GM21515 (cell line): ENCODE measurements at regions not wholly inside any gene's neighbourhood (a gene's known extent, or its start where the extent isn't known, plus 50 kb on each side); places are given as distances from the start of the nearest gene placed in this dataset.
"Not testable (repeated sequence)": the region's sequence is repeated elsewhere in the genome, so short reads cannot be mapped to it uniquely, and the experiment has no call there.

ENCODE experiments used
- ATAC-seq: cut with Tn5 transposase; IDR thresholded peaks from one replicate; pipeline ENCODE4 v1.9.1; 2021; ENCODE audit not compliant: unreplicated experiment

DNA sequence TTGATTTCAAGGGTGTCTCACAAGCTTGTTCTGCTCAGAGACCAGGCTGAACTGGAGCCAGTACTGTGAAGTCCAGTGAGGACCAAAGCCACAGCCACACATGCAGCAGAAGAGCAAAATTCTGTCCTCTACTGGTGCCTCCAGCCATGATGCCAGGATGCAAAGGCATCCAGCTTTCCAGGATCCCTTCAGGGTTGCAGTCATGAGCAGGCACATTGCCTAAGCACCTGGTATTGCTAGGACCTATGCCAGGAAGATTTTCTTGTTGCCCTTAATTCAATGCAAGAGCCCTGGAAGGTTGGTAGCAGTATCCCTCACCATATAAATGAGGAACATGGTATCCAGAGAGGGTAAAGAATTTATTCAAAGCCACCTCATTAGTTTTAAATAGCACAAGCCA is 78.9 kb upstream of the CYRIA start:
- ATAC-seq, result no peak

DNA sequence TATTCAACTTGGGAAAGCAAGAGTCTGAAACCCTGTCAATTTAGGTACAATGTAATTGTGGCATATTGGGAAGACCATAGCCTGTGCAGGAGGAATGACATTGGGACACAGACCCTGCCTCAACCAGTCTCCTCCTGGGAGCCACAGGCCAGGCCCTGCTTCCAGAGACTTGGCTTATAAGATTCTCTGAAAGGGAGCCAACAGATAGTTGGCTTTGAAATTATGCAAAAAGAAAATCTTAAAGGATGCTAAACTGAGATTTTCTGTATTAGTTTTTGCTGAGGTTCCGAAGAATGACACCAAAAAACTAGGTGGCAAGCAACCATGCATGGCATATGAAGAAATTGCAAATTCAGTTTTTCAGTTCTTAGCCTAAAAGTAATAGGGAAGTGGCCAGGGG is 76.4 kb upstream of the CYRIA start:
- ATAC-seq, result no peak

DNA sequence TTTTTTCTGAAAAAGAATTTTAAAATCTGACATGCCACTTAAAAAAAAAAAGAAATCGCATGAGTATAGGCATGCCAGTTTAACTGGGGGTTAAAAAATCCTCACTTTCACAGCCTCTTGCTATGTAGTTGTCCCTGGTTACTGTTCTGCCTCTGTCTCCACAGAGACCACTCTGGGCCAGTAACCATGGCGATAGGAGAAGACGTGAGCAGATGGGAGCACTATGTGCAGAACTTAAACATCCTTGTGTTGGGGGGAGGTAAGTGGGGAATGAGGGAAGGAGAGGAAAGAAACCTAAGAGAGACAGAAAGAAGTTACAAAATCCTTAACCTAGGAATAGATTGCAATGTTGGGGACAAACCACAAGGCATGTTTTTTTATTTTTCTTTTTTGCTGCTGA is 75.9 kb upstream of the CYRIA start:
- no peak for ATAC-seq

DNA sequence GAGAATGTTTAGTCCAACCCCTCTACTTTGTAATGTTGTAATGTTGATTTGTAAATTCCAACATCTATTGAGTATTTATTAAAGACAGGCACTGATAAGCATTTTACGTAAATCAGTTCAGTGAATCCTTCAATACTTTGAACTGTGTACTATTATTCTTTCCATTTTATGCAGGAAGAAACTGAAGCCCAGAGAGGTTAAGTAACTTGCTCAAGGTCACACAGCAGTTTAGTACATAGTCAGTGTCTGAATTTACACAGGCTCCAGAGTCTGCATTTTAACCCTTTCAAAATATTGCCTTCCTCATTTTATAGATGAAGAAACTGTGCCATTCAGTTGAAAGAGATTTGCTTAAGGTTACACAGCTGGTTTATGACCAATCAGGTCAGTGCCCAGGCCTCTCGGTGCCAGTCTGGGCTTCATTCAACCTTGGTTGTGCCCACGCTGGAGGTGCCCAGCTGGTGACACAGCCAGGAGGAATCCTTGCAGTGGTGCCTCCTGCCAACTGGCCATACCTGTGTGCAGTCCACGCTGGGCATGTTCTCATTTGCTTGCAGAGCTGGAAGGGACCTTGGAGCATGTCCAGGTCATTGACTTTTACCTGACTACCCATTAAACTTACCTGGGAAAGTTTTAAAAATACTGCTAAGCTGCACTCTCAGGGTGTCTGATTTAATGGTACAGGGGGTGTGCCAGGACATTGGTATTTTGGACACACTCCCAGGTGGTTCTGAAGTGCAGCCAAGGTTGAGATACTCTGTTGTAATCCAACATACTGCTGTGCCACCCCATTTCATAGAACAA is 74.3 kb upstream of the CYRIA start:
- no peak for ATAC-seq

DNA sequence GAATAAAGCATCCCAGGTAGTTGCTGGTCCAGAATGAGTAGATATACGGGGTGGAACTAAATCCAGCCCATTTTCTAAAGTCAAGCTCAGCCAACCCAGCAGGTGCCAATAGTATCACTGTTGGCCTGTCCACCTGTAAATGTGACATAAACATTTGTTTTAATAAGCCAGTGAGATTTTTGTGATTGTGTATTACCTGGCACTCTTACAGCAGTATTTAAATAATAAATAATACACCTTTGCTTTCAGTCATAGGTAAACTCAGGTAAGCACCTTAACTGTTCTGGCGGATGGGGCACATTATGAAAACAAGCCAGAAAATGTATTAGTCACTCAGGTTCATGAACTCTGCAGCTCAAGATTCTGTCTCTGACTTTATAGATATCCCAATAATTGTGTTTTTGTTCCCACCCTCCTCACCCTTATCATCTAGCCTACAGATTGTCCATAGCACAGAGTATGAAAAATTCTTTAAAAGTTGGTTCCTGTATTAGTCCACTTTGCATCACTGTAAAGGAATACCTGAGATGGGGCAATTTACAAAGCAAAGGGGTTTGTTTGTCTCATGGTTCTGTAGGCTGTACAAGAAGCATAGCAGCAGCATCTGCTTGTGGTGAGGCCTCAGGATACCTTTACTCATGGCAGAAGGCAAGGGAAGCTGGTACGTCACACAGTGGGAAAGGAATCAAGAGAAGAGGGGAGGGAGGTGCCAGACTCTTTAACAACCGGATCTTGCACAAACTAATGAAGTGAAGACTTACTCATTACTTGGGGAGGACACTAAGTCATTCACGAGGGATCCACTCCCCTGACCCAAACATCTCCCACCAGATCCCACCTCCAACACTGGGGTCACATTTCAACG is 73.0 kb upstream of the CYRIA start:
- ATAC-seq, result no peak

DNA sequence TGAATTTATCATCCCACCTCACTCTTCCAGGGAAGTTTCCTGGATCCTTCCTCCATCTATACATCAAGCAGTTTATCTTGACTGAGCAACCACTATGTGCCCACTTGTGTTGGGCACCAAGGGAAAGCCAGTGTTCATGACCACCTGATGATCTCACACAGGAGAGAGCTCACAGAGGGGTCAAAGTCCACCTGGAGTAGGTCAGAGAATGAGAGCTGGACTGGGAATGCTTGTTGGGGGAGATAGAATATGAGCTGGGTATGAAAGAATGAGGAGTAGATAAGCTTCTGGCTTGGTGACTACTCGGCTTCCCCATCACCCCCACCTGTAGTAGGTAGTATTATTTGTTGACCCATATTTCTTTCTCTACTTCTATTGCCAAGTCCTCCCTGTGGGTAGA is 72.2 kb upstream of the CYRIA start:
- no peak for ATAC-seq

DNA sequence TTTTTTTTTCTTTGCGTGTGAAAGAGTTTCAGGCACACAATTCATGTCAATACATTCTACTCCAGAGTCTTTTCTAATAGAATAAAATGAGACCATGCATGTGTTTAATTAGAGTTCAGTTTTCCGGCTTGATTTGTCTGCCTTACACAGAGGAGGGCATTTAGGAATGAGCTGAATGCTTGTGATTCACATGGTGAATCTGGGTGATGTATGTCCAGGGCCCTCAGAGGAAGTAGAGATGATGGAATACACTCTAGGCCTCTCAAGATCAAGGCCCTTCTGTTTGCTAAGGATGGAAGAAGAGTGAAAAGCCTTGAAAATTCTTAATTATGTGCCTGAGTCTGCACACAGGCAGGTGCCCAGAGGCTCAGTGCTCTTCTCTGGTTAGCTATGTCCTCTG is 71.0 kb upstream of the CYRIA start:
- no peak for ATAC-seq

DNA sequence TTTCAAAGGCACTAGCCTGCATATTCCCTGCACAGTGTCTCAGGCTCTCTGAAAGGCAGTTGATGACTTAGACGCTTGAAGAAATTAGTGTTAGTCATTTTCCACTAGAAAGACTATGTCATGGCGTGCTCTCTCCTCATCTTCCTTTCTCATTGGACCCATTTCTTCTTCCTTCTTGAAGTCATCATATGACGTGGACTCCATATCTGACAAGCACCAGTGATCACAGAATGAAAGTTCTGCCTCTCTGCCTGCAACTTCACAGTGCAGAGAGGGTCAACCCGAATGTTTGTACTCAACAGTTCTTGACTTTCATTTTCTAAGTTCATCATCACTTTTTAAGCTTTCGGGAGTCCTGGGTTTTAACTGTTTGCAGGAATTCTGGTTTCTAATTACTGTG is 63.7 kb upstream of the CYRIA start:
- peak; percentile 66 for ATAC-seq

DNA sequence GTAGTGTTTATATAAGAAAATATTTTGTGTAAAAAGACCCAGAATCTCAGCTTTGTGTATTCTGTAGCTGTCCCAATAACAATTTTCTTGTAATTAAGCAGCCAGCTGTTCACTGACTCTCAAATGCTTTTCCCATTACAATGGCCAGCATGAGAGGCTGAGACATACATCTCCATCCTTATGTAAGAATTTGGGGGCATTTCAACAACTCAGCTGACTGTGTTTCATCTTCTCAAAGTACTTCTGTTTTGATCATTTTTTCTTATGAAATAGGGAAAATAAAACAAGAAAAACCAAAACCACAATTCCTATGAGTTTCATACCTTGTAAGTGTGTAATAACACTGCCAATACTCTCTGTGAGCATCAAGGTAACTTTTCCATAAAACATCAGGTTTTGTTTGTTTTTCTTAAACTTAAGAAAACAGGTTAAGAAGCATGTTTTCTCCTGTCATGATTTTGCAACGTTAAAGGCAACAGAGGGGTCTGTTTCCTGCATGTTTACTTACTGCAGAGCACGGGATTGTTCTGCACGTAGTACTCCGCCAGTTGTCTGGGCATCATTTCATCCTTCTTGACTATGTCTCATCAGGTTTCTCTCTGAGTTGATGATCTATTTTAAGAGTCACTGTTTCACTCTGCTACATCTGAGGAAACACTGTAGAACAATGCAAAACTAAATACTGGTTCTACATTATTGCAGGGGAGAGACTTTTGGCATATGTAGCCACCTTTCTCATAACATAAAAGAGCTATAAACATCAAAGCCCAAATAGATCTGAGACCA is 62.9 kb upstream of the CYRIA start:
- ATAC-seq, result peak; percentile 82

DNA sequence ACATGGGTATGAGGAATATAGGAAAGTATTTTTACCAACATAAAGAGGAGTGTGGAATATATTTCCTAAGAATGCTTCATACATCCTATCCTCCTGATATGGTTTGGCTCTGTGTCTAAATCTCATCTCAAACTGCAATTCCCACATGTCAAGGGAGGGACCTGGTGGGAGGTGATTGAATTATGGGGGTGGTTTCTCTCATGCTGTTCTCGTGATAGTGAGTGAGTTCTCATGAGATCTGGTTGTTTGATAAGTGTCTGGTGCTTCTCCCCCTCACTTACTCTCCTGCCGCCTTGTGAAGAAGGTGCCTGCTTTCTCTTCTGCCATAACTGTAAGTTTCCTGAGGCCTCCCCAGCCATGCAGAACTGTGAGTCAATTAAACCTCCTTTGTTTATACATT is 62.2 kb upstream of the CYRIA start:
- ATAC-seq, result not testable (repeated sequence)

DNA sequence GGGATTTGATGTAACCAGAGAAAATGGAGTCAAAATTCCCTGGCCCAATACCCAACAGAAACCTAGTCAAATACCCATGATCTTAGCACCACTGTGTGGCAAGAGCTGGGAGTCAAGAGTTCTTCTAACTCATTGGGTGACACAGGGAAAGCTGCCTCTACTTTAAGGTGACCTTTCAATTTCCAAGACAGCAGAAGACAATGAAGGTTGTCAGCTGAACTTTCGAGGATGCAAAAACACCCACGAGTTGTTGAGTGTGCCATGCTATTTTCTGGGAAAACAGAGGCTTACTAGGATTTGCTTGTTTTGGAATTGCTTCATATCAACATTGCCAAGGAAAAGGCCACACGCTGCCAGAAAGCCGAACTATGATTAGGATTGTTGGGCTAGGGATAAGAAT is 61.6 kb upstream of the CYRIA start:
- ATAC-seq, result no peak

DNA sequence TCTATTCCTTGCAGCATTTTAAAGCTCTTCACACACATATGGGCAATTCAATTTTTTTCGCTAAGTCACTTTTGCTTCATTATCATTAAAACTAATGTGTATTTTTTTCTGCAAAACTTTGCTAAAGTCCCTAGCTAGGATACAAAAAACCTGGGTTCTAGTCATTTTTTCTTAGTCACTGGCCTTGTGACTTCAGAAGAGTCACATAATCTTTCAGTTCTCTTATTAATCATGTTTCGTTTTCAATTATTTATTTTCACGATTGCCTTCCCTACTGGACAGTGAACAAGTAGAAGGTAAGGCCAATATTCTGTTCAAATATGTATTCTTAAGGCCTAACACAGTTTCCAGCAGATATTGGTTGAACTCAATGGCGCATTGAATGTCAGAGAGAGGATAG is 60.9 kb upstream of the CYRIA start:
- ATAC-seq, result no peak

DNA sequence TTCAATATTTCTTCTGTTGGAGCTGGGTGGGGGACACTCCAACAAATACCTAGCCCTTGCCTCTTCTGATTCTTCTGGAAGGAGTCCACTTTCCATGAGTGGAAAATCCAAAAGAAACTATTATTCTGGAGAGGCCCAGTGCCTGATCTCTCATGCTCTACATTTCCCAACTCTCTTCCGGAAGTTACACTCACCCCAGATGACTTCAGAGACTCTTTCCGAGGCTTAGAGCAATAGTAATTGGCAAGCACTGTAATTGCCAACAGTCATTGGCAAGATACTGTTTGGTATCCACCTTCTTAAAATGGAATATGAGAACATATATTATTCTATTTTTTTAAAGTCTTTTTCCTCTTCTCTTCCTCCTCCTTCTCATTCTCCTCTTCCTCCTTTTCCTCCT is 60.5 kb upstream of the CYRIA start:
- ATAC-seq, result no peak

DNA sequence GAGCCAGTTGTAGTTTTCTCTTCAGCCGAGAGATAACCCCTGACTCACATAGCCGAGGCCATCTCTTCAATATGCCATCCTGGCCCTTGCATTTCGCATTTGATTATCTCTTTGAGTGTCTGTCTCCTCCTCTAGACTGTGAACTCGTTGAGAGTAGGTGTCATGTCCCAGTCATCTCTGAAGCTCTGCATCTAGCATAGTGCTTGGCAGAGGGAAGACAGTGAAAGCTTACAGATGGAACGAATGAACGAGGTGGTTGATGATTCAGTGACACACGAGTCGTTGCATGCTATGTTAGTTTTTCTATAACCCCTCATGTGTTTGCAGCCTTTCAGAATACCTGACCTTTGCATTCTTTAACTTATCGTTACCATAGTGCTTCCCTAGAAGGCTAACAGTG is 59.9 kb upstream of the CYRIA start:
- ATAC-seq, result no peak

DNA sequence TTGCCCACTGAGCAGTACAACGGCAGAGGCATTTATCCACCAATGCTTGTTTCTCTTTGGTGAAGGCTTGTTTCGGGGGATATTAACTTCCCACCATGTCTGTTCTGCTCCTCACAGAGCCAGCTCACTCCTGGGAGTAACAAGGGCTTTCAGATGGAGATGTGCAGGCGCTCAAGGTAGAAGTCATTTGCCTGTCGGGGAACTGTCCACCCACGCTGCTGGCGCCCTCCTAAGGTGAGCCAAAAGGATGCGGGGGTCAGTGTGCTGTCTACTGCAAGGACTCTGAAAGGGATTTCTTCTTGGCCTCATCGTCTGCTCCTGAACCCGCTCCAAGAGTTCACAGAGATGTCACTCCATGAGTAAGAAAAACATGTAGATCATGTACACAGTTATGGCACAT is 57.0 kb upstream of the CYRIA start:
- no peak for ATAC-seq

DNA sequence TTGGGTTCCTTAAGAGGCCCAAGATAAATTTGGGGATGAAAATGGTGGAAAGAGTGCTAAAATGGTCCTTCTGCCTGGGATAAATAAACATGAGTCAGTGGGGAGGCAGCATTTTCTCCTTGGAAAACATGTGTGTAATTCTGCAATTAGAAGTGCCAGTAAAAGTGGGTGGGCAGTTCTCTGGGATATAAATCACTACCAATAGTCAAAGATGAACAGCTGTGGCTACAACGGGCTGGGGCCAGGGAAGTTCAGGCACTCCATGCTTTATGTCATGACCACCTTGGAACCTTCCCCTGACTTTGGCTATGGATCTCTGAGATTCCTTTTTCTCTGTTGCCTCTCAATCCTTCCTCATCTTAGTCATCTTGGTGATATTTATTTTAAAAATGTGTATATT is 56.5 kb upstream of the CYRIA start:
- ATAC-seq, result no peak

DNA sequence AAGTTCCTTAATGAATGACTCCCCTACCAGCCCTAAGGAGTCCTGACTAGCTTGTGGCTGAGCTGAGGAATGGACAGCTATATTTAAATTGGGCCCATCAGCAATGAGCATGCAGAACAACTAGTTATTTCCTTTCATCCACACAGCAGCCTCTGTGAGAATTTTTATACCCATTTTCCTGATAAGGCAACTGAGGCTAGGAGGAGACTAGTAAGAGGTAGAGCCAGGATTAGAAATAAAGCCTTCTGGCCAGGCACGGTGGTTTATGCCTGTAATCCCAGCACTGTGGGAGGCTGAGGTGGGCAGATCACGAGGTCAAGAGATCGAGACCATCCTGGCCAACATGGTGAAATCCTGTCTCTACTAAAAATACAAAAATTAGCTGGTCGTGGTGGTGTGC is 55.9 kb upstream of the CYRIA start:
- not testable (repeated sequence) for ATAC-seq

DNA sequence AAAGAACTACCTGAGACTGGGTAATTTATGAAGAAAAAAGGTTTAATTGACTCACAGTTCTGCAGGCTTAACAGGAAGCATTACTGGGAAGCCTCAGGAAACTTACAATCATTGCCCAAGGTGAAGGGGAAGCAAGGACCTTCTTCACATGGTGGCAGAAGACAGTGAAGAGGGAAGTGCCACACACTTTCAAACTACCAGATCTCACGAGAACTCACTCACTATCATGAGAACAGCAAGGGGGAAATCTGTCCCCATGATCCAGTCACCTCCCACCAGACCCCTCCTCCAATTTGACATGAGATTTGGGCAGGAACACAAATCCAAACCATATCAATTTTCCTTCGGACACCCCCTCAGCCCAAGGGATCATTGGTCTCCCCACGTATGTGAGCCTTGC is 55.1 kb upstream of the CYRIA start:
- ATAC-seq, result not testable (repeated sequence)

DNA sequence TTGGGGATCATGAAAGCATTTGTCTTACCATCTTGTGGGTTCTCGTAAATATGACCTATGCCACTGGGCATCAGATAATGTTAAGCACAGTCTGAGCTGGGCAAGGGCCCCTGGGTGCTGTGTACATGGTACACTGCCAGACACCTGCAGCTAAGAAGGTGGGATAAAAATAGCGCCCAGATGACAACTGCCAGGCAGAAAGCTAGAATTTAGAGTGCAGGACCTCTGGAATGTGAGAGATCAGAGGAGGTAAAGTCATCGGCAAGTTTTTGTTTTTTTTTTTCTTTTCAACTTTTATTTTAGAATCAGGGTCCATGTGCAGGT is 53.8 kb upstream of the CYRIA start:
- ATAC-seq, result no peak

DNA sequence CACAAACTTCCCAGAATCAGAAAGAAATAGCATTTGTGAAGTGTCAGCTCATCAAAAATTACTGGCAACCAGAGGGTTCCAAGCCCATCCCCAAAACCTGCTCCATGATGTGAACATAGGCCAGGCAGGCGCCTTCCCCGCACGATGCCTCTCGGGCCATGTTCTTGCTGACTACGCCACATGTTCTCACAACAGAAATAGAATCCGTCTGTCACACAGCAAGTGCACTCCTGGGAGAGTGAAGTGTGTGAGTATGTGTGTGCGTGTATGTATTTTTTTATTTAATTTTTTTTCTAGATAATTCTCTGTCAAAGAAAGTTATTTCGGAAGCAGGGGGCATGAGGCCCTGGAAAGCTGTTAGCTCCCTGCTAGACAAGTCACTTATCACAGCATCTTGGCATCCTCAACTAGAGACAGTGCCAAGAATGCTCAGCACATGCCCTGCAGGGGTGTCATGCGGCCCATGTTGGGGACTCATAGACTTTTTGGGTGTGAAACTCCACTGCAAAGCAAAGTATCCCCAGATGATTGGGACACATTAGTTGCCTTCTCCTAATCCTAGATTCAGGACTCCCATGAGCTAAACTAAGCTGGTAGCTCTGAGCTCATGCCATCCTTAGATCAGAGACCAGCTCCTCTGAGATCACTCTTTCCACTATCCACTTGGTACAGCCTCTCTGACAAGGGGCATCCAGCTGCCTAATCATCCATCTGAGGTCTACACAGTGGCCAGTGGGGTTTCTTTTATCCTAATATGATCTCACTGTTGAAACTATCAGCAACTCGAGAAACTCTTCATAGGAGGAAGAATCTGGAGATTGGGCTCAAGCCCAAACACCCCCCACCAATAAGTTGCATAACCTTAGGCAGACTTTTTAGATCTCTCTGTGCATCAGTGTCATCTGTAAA is 53.2 kb upstream of the CYRIA start:
- no peak for ATAC-seq

DNA sequence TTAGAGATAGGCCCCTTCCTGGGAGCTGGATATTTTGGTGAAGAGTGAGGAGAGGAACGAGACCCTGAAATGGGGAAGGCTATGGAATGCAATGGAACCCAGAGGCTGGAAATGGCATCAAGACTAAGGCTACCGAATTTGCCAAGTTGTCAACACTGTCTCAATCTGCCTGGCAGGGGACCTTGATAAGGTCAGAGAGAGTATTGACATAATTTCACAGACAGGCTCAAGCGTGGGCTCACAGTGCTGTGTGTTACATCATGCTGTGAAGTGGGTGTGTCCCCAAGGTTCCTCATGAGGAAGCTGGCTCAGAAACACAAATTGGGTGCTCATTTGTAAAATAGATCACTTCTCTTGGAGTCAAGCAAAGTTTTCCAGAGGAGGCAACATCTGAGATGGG is 51.8 kb upstream of the CYRIA start:
- no peak for ATAC-seq
